Liver (tissue), 3 donors: ENCODE measurements at regions not wholly inside any gene's neighbourhood (a gene's known extent, or its start where the extent isn't known, plus 50 kb on each side); places are given as distances from the start of the nearest gene placed in this dataset.
"Not testable (repeated sequence)": the region's sequence is repeated elsewhere in the genome, so short reads cannot be mapped to it uniquely, and the experiment has no call there.

Experiments
- CTCF ChIP-seq: fragments of 150-350 bp; IDR thresholded peaks from 2 replicates; pipeline ENCODE4 v1.5.1; 2017; ENCODE audit warnings: improper control_type of control experiment, low read depth, low read length; ENCODE audit not compliant: missing input control
- GABPA ChIP-seq, 2 donors: IDR thresholded peaks in 1 of 2; conservative IDR thresholded peaks in 1 of 2; 2 replicates each; pipeline ENCODE4 v1.6.1; 2016; ENCODE audit warnings: antibody characterized with exemption in 2 of 2, mild to moderate bottlenecking in 1 of 2, moderate library complexity in 1 of 2
- MAX ChIP-seq: IDR thresholded peaks from 2 replicates; pipeline ENCODE4 v1.6.1; 2016; ENCODE audit warnings: antibody characterized with exemption
- RAD21 ChIP-seq, 2 donors: IDR thresholded peaks; 2 replicates each; pipeline ENCODE4 v1.6.1; 2016; ENCODE audit warnings: antibody characterized with exemption in 2 of 2, mild to moderate bottlenecking in 2 of 2
- RXRA ChIP-seq, 2 donors: IDR thresholded peaks; 2 replicates each; pipeline ENCODE4 v1.6.1; 2017 to 2018; ENCODE audit warnings: antibody characterized with exemption in 2 of 2, mild to moderate bottlenecking in 1 of 2
- TAF1 ChIP-seq: conservative IDR thresholded peaks from 2 replicates; pipeline ENCODE4 v1.6.1; 2016; ENCODE audit warnings: antibody characterized with exemption, mild to moderate bottlenecking
- donor health status: healthy.
- donor health status: healthy.

GRCh38 chr22:12613907-12614306 lies 2914.1 kb upstream of the OR11H1 start:
- not testable (repeated sequence) for TF ChIP-seq MAX; CTCF; GABPA (IDR thresholded peaks at IDR 0.05 in 1 of 2, conservative IDR thresholded peaks at IDR 0.05 in 1 of 2); TAF1; RAD21 (IDR thresholded peaks at IDR 0.05); RXRA (IDR thresholded peaks at IDR 0.05)
